H1 (cell line): ENCODE measurements at regions not wholly inside any gene's neighbourhood (a gene's known extent, or its start where the extent isn't known, plus 50 kb on each side); places are given as distances from the start of the nearest gene placed in this dataset.

Source experiments
- CTCF ChIA-PET: fragments of 300-600 bp; sonication (Branson Sonifier 250); formaldehyde crosslinking; loops from one replicate; lab custom pipeline; 2021; ENCODE audit not compliant: partially characterized antibody; lab: Charles Lee
- POLR2A ChIA-PET: fragments of 300-600 bp; sonication (Branson Sonifier 250); formaldehyde crosslinking; loops from one replicate; lab custom pipeline; 2021; ENCODE audit warnings: inconsistent platforms; ENCODE audit not compliant: partially characterized antibody; lab: Charles Lee
- DNase-seq, 2 experiments: peaks; one replicate each; pipeline versions ENCODE4 v3.0.0 to v3.0.0-alpha.2; 2010 to 2022; ENCODE audit warnings: low spot score in 2 of 2, low read depth in 1 of 2, mixed read lengths in 1 of 2
- FAIRE-seq: peaks from 2 replicates; lab custom pipeline; 2011; peaks lifted over from hg19 to GRCh38; lab: Jason Lieb, UNC
- H2AFZ ChIP-seq: 2 replicates; pipeline ENCODE4 v1.8.1; 2012; ENCODE audit warnings: low read length, inconsistent platforms
- H2AK5ac ChIP-seq: 2 replicates; pipeline ENCODE4 v1.6.1; 2013; ENCODE audit warnings: low read depth, low read length
- H2BK120ac ChIP-seq: replicated peaks from 2 replicates; pipeline ENCODE3; 2013; ENCODE audit warnings: low read depth, low read length, inconsistent platforms
- H2BK12ac ChIP-seq: 2 replicates; pipeline ENCODE4 v1.6.1; 2013; ENCODE audit warnings: low read depth, low read length
- H2BK15ac ChIP-seq: 2 replicates; pipeline ENCODE4 v1.6.1; 2013; ENCODE audit warnings: low read length
- H2BK20ac ChIP-seq: 2 replicates; pipeline ENCODE4 v1.6.1; 2013; ENCODE audit warnings: low read length
- H2BK5ac ChIP-seq: 2 replicates; pipeline ENCODE4 v1.6.1; 2013; ENCODE audit warnings: low read depth, low read length
- H3K14ac ChIP-seq: 2 replicates; pipeline ENCODE4 v1.6.1; 2013; ENCODE audit warnings: inconsistent platforms; ENCODE audit not compliant: insufficient read length
- H3K18ac ChIP-seq: 2 replicates; pipeline ENCODE4 v1.6.1; 2013; ENCODE audit warnings: low read length; ENCODE audit errors: extremely low read depth
- H3K23ac ChIP-seq: 2 replicates; pipeline ENCODE4 v1.6.1; 2013; ENCODE audit warnings: inconsistent platforms; ENCODE audit not compliant: insufficient read length
- H3K23me2 ChIP-seq: 2 replicates; pipeline ENCODE4 v1.6.1; 2013; ENCODE audit warnings: low read depth, low read length
- H3K27ac ChIP-seq: 2 replicates; pipeline ENCODE4 v1.6.1; 2011; ENCODE audit warnings: low read depth, low read length, inconsistent platforms
- H3K27me3 ChIP-seq, 4 experiments: replicated peaks in 1 of 4; 1 replicate in 1 of 4; 2 replicates in 3 of 4; pipeline versions ENCODE4 v1.6.1 to v1.8.1; 2011 to 2013; ENCODE audit warnings: low read length in 3 of 4, mild to moderate bottlenecking in 3 of 4, inconsistent platforms in 2 of 4, mixed read lengths in 2 of 4, moderate library complexity in 1 of 4; ENCODE audit not compliant: control insufficient read depth in 3 of 4, insufficient read depth in 3 of 4; ENCODE audit errors: extremely low read depth in 1 of 4
- H3K36me3 ChIP-seq, 4 experiments: 2 replicates each; pipeline versions ENCODE4 v1.6.1 to v1.8.1; 2011 to 2013; ENCODE audit warnings: mild to moderate bottlenecking in 4 of 4, low read length in 3 of 4, moderate library complexity in 2 of 4, control low read depth in 1 of 4, inconsistent platforms in 1 of 4; ENCODE audit not compliant: insufficient read depth in 4 of 4, control insufficient read depth in 2 of 4
- H3K4ac ChIP-seq: replicated peaks from 2 replicates; pipeline ENCODE3; 2013; ENCODE audit warnings: low read length, low read depth, mixed read lengths, inconsistent platforms; ENCODE audit not compliant: insufficient read length
- H3K4me1 ChIP-seq, 4 experiments: replicated peaks in 1 of 4; 1 replicate in 1 of 4; 2 replicates in 3 of 4; pipeline versions ENCODE4 v1.6.1 to v1.8.1; 2011 to 2013; ENCODE audit warnings: low read length in 3 of 4, inconsistent platforms in 2 of 4, mixed read lengths in 1 of 4; ENCODE audit not compliant: insufficient read depth in 4 of 4, control insufficient read depth in 3 of 4
- H3K4me2 ChIP-seq, 2 experiments: 2 replicates each; pipeline versions ENCODE4 v1.6.1 to v1.8.1; 2011 to 2013; ENCODE audit warnings: low read depth in 2 of 2, low read length in 2 of 2, control low read depth in 1 of 2, inconsistent platforms in 1 of 2, mild to moderate bottlenecking in 1 of 2; ENCODE audit not compliant: insufficient read depth in 1 of 2
- H3K4me3 ChIP-seq, 4 experiments: fragments of 200-600, 300-600 bp in 1 of 4; sonication (generic), shearing (Covaris generic), sonication (Bioruptor Twin) in 1 of 4; 2 replicates each; pipeline versions ENCODE4 v1.5.1 to v1.8.1; 2011 to 2016; ENCODE audit warnings: low read length in 4 of 4, low read depth in 3 of 4, control low read depth in 2 of 4, inconsistent platforms in 2 of 4, mild to moderate bottlenecking in 2 of 4, mixed read lengths in 1 of 4, moderate library complexity in 1 of 4; ENCODE audit not compliant: insufficient read depth in 2 of 4; ENCODE audit errors: extremely low read depth in 1 of 4
- H3K56ac ChIP-seq: replicated peaks from 2 replicates; pipeline ENCODE3; 2013; ENCODE audit warnings: low read depth, mild to moderate bottlenecking, mixed read lengths, low read length, inconsistent platforms; ENCODE audit not compliant: insufficient read length
- H3K79me1 ChIP-seq: 2 replicates; pipeline ENCODE4 v1.6.1; 2013; ENCODE audit warnings: low read depth, low read length, control low read depth
- H3K79me2 ChIP-seq, 2 experiments: 2 replicates each; pipeline versions ENCODE4 v1.6.1 to v1.8.1; 2012 to 2013; ENCODE audit warnings: low read length in 2 of 2, mild to moderate bottlenecking in 2 of 2, inconsistent platforms in 1 of 2; ENCODE audit not compliant: insufficient read depth in 2 of 2, control insufficient read depth in 1 of 2
- H3K9ac ChIP-seq, 4 experiments: replicated peaks in 1 of 4; 1 replicate in 1 of 4; 2 replicates in 3 of 4; pipeline versions ENCODE4 v1.6.1 to v1.8.1; 2011 to 2013; ENCODE audit warnings: low read depth in 3 of 4, low read length in 3 of 4, control low read depth in 2 of 4, mild to moderate bottlenecking in 2 of 4, moderate library complexity in 2 of 4, inconsistent platforms in 1 of 4; ENCODE audit errors: extremely low read depth in 1 of 4
- H3K9me3 ChIP-seq, 2 experiments: 2 replicates each; pipeline versions ENCODE4 v1.6.1 to v1.8.1; 2012 to 2013; ENCODE audit warnings: mild to moderate bottlenecking in 2 of 2, moderate library complexity in 2 of 2, control low read depth in 1 of 2, inconsistent platforms in 1 of 2, low read depth in 1 of 2, low read length in 1 of 2, mixed read lengths in 1 of 2; ENCODE audit not compliant: insufficient read depth in 2 of 2
- H4K20me1 ChIP-seq, 2 experiments: replicated peaks in 1 of 2; 2 replicates each; pipeline versions ENCODE3 to v1.8.1; 2011 to 2013; ENCODE audit warnings: inconsistent platforms in 2 of 2, low read length in 2 of 2, mild to moderate bottlenecking in 1 of 2; ENCODE audit not compliant: insufficient read depth in 2 of 2, control insufficient read depth in 1 of 2
- H4K5ac ChIP-seq: 2 replicates; pipeline ENCODE4 v1.6.1; 2013; ENCODE audit warnings: low read length, low read depth, mixed read lengths, inconsistent platforms; ENCODE audit not compliant: insufficient read length
- H4K8ac ChIP-seq: 2 replicates; pipeline ENCODE4 v1.8.0; 2013; ENCODE audit warnings: mild to moderate bottlenecking, moderate library complexity, low read length, inconsistent platforms; ENCODE audit not compliant: insufficient read depth; ENCODE audit errors: extremely low read depth
- H4K91ac ChIP-seq: replicated peaks from 2 replicates; pipeline ENCODE3; 2013; ENCODE audit warnings: low read length, mixed read lengths, inconsistent platforms; ENCODE audit not compliant: insufficient read length
- CBX5 ChIP-seq: fragments of 300-800, 300-1000 bp; sonication (generic); IDR thresholded peaks from 2 replicates; pipeline ENCODE4 v1.7.1; 2016; ENCODE audit warnings: antibody characterized with exemption, low read length, low read depth
- CBX8 ChIP-seq: fragments of 300-800, 300-1000 bp; sonication (generic); IDR thresholded peaks from 2 replicates; pipeline ENCODE4 v1.7.1; 2016; ENCODE audit warnings: low read depth, low read length, borderline replicate concordance
- KDM1A ChIP-seq: fragments of 200-600, 300-600 bp; sonication (generic); IDR thresholded peaks from 2 replicates; pipeline ENCODE4 v1.7.1; 2016; ENCODE audit warnings: mild to moderate bottlenecking, low read length, borderline replicate concordance
- MAFK ChIP-seq: IDR thresholded peaks from 2 replicates; pipeline ENCODE4 v1.6.1; 2012; ENCODE audit warnings: low read depth, mild to moderate bottlenecking, improper control_type of control experiment, low read length
- NANOG ChIP-seq: IDR thresholded peaks from 2 replicates; pipeline ENCODE4 v1.6.1; 2011; ENCODE audit warnings: low read length, low read depth, mild to moderate bottlenecking, inconsistent platforms; ENCODE audit not compliant: insufficient read depth, poor library complexity, severe bottlenecking
- POLR2A ChIP-seq, 2 experiments: IDR thresholded peaks; 1 replicate in 1 of 2; 2 replicates in 1 of 2; pipeline ENCODE4 v1.6.1; 2011; ENCODE audit warnings: low read depth in 2 of 2, low read length in 2 of 2, mild to moderate bottlenecking in 2 of 2; ENCODE audit errors: control extremely low read depth in 1 of 2
- RAD21 ChIP-seq, 2 experiments: IDR thresholded peaks in 1 of 2; conservative IDR thresholded peaks in 1 of 2; 2 replicates each; pipeline ENCODE4 v1.6.1; 2011; ENCODE audit warnings: low read depth in 2 of 2, low read length in 2 of 2, improper control_type of control experiment in 1 of 2, inconsistent platforms in 1 of 2, mild to moderate bottlenecking in 1 of 2, moderate library complexity in 1 of 2
- SIRT6 ChIP-seq: IDR thresholded peaks from one replicate; pipeline ENCODE4 v1.7.1; 2012; ENCODE audit warnings: low read length, inconsistent platforms
- WGBS, 2 experiments: shearing (Covaris generic) in 1 of 2; methylation state at CpG; one replicate each; pipeline versions ENCODE4 v1.1.6 to v1.1.7; 2013 to 2015; ENCODE audit warnings: low lambda C conversion rate in 2 of 2, mixed read lengths in 2 of 2, inconsistent platforms in 1 of 2, low coverage in 1 of 2, missing lambda C conversion rate in 1 of 2; ENCODE audit not compliant: insufficient replicate concordance in 2 of 2, insufficient coverage in 1 of 2, insufficient read length in 1 of 2; ENCODE audit errors: extremely low coverage in 1 of 2, missing lambda C conversion rate in 1 of 2; 5-methylcytosine and 5-hydroxymethylcytosine counted together
- TF ChIP-seq, protein P1 (sequence below), 3 experiments: IDR thresholded peaks; 1 replicate in 2 of 3; 2 replicates in 1 of 3; pipeline versions ENCODE4 v1.5.1 to v1.6.1; 2011; ENCODE audit warnings: low read length in 3 of 3, mild to moderate bottlenecking in 3 of 3, inconsistent platforms in 2 of 3, low read depth in 1 of 3, moderate library complexity in 1 of 3; ENCODE audit not compliant: insufficient read depth in 1 of 3; ENCODE audit errors: control extremely low read depth in 1 of 3

DNA sequence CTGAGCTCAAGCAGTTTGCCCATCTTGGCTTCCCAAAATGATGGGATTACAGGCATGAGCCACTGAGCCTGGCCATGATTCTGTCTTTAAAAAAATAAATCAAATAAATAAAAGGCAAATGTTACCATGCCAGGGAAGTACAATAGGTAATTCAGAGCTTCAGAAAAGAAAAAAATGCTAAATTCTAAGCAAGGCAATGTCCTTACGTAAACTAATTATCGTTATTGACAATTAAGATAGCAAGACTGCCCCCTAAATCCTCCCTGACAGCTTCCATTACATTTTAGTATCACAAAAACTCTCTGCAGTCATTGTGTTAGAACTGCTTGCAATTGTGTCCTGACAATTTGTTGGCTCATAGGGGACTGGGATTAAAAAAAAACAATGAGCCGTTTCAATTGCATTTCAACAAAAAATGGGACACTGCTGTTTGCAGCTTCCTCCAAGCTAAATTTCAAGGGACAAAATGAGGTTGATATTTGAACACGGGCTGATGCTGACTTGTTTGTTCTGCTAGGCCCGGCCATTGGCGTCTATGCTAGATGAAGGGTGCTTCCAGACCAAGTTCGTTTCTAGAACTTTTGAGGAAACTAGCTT lies 88.9 kb downstream of the MOGAT1 start:
- H3K9me3 ChIP-seq = no peaks in the 10 kb centered on the region
- CTCF ChIA-PET = interaction anchor here (0.7 to 1.5 kb wide), 4 partner anchors 21 to 146 kb away, joined by 3 read pairs; no protein-coding TSS in a partner anchor
- H4K91ac ChIP-seq = no peak overlapping the region
- FAIRE-seq (no peak), DNase-seq (no peak)
- no peaks in the 10 kb centered on the region for H4K20me1 ChIP-seq
- no peak overlapping the region for H3K27ac ChIP-seq
- H2BK5ac ChIP-seq = no peak overlapping the region
- H3K9ac ChIP-seq = no peak overlapping the region
- H3K4me3 ChIP-seq = no peak overlapping the region
- no peak overlapping the region for H2BK12ac ChIP-seq
- H2AK5ac ChIP-seq = no peak overlapping the region
- no peaks in the 10 kb centered on the region for H3K4me1 ChIP-seq
- H3K18ac ChIP-seq = no peak overlapping the region
- no peak overlapping the region for H4K8ac ChIP-seq
- 90% methylated on average over 7 of the region's 7 CpGs; no CpG with 5 or more reads in 1 of the 2 experiments for WGBS, 2 experiments
- no peak overlapping the region for H2BK20ac ChIP-seq
- POLR2A ChIA-PET = no interaction called here
- H3K4me2 ChIP-seq = no peak overlapping the region
- H3K23me2 ChIP-seq = no peaks in the 10 kb centered on the region
- H3K27me3 ChIP-seq = no peaks in the 10 kb centered on the region; a peak in 2 of 7 replicates
- H3K56ac ChIP-seq = no peak overlapping the region
- H2BK120ac ChIP-seq = no peak overlapping the region
- no peak overlapping the region for H2BK15ac ChIP-seq
- no peaks in the 10 kb centered on the region for H3K79me1 ChIP-seq
- H2AFZ ChIP-seq = no peak overlapping the region; the same call in 1 of the 2 replicates
- H3K23ac ChIP-seq = no peak overlapping the region
- H3K79me2 ChIP-seq = no peaks in the 10 kb centered on the region
- H3K14ac ChIP-seq = no peak overlapping the region
- no peak overlapping the region for H3K4ac ChIP-seq
- H4K5ac ChIP-seq = no peak overlapping the region
- no peaks in the 10 kb centered on the region for H3K36me3 ChIP-seq
- TF ChIP-seq NANOG (no peak), KDM1A (no peak), CBX8 (no peak), POLR2A (IDR thresholded peaks at IDR 0.05; ENCODE audit: control extremely low read depth in 1 of 2, low read depth in 2 of 2, low read length in 2 of 2) (no peak), SIRT6 (no peak), RAD21 (IDR thresholded peaks at IDR 0.05 in 1 of 2, conservative IDR thresholded peaks at IDR 0.05 in 1 of 2; ENCODE audit: low read depth in 2 of 2, low read length in 2 of 2) (no peak), CBX5 (no peak), MAFK (no peak)
- TF ChIP-seq, protein P1, sequence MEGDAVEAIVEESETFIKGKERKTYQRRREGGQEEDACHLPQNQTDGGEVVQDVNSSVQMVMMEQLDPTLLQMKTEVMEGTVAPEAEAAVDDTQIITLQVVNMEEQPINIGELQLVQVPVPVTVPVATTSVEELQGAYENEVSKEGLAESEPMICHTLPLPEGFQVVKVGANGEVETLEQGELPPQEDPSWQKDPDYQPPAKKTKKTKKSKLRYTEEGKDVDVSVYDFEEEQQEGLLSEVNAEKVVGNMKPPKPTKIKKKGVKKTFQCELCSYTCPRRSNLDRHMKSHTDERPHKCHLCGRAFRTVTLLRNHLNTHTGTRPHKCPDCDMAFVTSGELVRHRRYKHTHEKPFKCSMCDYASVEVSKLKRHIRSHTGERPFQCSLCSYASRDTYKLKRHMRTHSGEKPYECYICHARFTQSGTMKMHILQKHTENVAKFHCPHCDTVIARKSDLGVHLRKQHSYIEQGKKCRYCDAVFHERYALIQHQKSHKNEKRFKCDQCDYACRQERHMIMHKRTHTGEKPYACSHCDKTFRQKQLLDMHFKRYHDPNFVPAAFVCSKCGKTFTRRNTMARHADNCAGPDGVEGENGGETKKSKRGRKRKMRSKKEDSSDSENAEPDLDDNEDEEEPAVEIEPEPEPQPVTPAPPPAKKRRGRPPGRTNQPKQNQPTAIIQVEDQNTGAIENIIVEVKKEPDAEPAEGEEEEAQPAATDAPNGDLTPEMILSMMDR (IDR thresholded peaks at IDR 0.05; ENCODE audit: control extremely low read depth in 1 of 3, insufficient read depth in 1 of 3, low read depth in 1 of 3, low read length in 3 of 3) = no peak
